GM19240 (cell line): ENCODE measurements at regions not wholly inside any gene's neighbourhood (a gene's known extent, or its start where the extent isn't known, plus 50 kb on each side); places are given as distances from the start of the nearest gene placed in this dataset.

ENCODE experiments used
- DNase-seq: peaks from one replicate; pipeline ENCODE4 v3.0.0; 2011; ENCODE audit warnings: low spot score; ENCODE audit not compliant: insufficient read length

DNA sequence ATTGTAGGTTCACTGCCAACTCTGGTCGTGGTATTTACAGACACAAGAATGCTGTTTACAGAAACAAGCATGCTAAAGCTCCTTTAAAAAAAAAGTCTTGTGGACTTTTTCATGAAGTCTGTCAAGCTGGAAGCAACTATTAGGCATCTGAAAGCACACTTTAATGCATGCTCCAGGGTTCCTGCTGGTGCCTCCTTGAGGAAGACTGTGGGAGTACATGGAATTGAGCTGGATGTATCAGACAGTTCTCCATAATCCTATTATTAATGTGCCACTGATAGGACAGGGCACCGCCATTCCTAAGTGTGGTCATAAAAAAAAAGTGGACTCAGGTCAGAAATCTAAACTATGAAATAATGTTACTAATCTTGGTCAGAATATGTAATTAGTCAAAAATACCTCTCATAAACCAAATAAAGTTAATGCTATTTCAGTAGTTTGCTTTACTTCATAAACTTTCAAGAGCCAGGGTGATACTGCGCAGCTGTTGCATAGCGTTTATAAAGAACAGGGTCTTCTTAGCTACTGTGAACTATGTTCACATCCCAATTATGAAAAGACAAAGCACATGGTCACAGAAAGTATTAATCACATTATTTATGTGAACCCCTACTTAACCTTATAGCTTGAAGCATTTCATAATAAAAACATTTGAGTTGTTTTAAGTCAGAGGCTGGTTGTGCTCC, 390.8 kb upstream of the PTGER4 start:
- no peak for DNase-seq

DNA sequence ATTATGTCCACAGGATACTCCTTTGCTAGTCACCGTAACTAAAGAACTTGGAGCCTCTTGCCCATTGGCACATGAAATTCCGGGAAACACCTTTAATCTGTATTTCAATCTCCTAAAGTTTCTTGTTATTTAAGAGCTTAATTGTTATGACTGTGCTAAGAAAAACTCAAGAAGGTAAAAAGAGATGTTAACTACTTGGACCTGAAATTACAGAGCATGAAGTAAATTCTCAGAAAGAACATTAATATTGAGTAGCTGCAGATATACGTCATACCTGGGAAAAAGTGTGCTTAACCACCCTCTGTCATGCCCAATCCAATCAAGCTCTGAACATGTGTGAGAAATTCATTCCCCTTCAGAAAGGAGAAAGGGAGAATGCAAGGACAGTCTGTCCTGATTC, 394.9 kb upstream of the PTGER4 start:
- DNase-seq = no peak

DNA sequence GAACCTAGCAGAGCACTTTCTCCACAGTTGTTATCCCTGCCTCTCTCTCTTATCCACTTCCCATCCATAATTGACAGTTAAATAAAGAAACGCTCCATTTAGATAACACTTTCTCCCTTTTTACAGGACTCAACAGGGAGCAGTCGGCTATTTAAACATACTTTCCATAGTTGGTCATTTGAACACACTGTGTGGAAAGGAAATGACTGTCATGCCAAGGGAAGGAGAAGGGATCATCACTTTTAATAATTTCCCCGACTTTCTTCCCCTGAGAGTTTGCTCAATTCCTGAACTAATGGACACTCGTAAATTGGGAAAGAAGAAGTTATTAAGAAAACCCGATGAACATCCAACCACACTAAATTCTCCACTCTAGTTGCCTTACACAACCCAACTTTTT, 400.8 kb upstream of the PTGER4 start:
- no peak for DNase-seq

DNA sequence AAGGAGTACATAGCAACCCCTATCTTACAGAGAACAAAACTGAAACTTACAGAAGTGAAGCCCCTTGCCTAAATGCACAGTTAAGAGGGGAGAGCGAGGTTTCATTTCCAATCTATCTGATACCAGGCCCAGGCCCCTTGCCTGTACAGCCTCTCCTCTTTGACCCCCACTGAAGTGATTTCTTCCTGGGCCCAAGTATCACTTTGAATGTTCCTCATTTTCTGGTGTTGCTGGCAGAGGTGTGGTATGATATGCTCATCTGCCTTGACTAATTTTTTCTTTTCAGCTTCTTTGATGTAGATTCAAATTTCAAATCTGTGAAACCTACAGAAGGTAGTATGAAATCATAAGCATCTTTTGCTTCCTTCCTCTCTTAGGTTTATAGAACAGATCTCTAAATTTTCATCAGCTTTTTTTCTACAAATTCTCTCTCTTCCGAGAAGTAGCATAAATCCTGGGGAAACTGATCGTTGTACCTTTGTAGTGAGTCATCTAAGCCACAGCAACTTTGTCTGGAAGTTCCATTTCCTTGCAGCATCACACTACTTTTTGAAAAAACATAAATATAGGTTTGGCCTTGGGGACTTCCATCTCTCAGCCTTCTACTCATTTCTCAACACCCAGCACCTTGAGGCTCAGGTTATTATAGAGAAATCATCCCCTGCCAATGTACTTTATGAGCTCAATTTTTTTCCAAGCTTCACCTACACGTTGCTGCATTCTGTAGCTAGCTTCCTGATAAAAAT, 402.4 kb upstream of the PTGER4 start:
- no peak for DNase-seq

DNA sequence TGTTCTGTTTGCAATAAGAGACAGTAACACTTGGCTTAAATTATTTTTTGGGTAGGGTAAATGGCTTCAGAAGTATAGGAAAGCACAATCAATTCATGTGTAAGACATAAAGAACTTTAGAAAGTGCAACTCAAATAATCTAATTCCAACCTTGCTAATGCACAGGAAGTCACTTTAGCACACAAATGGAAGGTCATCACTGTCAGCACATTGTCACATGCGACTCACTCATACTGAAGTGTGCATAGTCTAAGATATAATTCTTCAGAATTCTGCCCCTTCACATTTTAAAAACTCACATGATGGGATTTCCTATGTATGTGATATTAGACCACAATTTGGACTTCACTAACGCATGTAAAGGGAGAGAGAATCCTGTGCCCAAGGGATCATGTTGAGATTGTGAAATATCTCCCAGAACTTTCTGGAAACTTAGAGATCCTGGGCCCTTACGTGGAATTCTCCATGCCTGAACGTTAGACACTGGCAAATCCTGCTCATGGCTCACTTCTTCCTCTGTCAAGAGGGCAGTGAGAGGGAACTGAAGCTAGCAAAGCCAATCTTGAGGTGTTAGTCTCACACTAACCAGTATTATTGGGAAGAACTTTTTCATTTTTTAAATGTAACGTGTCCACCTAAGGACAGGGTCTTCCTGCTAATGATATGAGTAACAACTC, 403.2 kb upstream of the PTGER4 start:
- DNase-seq = no peak

DNA sequence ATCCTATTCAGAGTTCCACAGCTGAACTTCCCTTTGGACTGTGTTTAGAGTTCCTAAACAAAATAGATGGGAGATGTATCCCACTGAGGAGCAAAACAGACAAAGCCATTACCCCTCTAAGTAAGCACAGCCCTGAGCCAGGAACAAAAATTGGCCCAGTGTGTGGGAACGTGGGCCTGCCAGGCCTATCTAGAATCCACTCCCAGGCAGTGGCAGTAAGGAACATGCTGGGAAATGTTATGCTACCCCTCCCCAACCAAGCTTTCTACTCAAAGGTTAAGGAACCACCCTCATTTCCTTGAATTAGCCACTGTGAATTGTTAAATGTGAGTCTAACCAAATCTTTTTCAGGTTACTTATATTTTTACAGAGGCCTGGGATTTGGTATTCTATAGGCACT, 405.1 kb upstream of the PTGER4 start:
- no peak for DNase-seq

DNA sequence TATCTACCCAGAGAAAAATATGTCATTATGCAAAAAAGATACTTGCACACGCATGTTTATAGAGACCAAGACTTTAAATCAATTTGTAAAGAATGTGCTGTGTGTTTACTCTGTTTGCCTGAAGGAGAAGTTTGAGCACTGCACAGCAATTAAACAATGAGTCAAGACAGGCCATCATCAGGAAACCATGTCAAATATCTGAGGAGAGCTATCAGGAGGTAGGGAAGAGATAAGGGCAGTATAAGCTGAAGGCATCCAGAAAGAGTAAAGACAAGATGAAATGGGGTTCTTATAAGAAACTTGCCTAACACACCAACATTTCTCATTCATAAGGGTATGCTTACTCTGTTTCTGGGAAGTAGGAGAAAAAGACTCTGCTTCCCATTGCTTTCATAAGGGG, 405.8 kb upstream of the PTGER4 start:
- DNase-seq = no peak

DNA sequence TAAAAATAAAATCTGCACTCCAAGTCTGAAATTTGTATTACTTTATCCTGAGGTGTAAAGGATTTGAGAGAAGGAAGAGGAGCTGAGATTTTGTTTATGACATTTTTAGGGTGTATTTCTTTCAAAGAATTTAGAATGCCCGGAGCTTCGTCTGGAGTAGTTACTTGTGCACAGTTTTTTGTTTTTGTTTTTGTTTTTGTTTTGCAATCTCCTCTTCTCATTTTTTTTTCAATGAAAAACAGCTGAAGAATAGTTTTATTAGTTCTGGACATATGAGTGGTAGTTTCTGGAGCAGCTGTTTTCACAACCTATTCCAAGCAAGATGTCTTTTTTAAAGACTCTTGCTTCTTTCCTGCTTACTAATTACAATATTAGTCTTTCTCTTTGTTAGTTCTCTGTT, 408.2 kb upstream of the PTGER4 start:
- no peak for DNase-seq

DNA sequence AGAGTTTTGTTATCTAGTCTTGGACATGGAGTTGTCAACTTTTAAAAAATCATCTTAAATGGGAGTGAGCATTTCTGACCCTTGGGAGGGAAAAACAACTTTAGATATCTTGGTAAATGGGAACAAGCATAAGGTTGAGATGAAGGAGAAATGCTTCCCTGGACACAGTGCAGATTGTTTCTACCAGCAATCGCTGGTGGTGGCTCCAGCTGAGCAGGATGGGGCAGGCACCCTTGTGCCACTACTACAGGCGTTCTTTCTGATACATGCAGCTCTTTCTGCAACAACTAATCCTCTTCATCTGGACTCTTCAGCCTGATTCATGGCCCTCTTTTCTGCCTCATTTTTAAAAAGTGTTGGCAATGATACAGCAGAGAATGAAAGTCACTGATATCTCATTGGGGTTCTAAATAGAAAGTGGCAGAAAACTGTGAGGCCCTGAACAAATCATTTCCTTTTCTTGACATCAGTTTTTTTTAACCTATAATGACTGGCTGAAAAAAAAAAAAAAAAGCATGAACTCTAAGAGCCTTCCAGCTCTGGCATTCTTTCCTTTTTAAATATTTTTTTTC, 409.4 kb upstream of the PTGER4 start:
- no peak for DNase-seq

DNA sequence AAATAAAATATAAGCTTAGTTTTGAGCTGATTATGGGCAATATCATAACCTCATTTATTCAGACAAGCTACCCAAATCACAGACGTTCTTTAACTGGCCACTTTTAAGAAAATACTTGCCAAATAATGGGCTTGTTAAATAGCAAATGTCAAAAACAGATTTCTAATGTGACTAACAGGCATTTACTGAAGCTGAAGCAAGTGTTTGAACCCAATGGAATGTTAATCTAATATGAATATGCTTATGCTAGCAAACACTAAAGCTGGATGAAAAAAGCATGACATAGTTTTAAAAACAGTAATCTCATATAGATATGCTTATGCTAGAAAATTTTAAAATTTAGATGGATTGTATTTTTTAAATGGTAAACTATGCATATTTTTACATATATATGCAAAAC, 411.6 kb upstream of the PTGER4 start:
- no peak for DNase-seq

DNA sequence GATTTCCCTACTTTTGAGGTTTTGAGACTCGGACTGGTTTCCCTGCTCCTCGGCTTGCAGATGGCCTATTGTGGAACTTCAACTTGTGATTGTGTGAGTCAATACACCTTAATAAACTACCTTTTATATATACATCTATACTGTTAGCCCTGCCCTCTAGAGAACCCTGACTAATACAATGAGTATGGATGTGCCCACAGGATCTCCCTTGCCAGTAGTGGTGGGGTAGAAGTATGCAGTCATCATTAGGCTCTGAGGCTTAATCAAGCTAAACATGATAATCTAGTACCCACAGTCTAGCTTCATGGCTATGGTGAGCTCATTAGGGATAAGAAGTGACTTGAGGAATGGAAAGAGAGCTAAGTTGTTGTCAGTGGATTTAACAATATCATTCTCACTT, 412.8 kb upstream of the PTGER4 start:
- DNase-seq = no peak

DNA sequence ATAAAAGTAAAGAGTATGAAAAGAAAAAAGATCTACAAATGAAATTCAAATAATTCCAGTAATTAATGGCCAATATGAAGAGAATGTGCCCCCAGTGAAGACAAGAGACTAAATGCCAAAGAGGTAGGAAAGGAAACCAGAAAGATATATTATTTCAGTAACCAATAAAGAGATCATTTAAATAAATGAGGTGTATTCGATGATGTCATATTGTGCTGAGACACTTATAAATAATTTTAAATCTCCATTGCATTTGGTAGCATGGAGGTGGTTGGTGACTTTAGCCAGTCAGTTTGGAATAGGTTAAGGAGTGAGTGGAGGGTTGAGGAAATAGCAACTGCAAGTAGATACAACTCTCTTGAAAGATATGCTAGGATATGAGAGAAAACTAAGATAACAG, 417.7 kb upstream of the PTGER4 start:
- no peak for DNase-seq

DNA sequence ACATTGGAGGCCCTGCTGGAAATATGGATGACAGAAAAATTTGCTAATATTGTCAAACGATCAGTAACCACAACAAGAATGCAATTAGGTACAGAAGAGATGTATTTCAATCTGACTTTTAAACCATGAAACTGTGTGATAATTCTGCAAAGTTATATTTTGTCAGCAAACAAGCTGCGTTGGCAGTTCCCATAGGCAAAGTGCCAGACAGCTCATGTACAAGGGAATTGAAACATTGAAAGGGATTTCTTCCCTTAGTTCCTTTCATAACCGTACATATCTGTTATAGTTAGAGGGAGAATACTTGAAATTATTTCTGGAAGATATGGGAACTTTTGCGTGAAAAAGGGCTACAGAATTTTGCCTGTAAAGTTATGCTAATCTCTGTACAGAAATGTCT, 419.4 kb upstream of the PTGER4 start:
- no peak for DNase-seq

DNA sequence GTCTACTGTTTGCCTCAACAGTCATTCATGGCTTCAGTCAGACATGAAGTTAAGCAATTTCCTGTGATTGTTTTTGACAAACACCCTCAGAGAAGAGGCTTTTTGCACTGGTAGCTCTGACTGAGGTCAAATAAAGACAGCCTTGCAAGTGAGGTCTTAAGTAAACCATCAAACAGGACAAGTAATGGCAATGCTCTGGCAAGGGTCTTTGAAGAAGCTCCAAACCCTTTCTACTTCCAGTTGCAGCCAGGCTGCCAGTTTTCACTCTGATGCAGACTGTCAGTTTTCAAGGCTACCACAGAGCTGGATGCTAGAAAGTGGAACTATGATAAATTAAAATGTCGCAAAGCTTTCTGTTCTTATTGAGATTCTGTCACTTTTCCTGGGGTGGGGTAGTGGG, 421.5 kb upstream of the PTGER4 start:
- DNase-seq = no peak

DNA sequence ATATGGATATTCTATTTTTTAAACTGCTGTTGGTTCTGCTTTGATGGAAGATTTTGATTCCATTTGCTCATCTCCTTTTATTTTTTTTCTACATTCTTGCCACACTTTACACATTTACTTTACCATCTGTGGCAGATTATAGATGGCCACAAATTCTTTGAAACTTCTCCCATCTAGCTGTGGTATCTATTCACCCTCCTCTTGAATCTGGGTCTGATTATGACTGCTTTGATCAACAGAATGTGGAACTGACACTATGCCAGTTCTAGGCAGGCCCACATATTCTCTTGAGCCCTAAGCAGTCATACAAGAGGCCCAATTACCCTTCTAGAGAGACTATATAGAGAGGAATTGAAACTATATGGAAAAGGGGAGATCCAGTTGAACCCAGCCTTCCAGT, 439.0 kb upstream of the PTGER4 start:
- no peak for DNase-seq

DNA sequence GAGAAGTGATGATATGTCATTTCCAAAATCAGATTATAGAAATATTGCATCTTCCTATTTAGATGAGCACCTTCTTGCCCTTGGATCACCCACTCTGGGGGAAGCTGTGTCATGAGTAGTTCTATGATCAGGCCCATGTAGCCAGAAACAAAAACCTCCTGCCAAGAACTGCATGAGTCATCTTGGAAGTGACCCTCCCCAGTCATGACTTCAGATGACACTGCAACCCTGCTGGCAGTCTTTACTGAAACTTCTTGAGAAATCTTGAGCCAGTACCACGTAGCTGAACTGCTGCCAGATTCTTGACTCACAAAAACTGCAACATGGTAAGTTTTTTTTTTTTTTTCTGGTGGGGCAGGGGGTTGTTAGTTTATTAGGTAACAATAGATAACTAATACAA, 439.6 kb upstream of the PTGER4 start:
- no peak for DNase-seq

DNA sequence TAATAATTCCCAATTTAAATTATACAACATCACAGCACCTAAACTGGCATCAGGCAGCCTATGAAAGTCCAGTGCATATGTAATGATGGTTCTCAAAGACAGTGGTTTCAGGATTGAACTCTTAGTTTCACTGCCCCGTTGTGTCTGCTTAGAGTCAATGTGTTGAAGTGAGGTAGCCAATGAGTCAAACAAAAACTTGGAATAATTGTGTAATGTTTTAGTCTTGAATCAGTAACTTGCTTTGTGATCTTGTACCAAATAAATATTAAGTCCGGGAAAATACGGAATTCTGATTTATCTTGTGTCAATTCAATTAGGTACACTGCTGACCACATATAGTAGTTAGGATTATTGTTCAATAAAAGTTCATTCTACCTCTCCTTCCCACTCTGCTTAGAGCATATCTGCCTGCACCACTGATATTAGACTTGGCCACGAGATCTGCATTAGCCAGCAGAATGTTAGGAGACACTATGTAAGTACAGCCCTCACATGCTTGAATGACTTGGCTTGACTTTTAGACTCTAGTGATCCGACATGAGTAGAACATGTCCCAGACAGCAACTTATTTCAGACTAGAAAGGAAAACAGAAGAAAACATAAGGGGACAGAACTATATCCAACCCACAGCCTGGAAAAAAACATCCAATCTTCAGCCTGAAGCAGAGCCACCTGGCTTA, 441.5 kb upstream of the PTGER4 start:
- DNase-seq = no peak

DNA sequence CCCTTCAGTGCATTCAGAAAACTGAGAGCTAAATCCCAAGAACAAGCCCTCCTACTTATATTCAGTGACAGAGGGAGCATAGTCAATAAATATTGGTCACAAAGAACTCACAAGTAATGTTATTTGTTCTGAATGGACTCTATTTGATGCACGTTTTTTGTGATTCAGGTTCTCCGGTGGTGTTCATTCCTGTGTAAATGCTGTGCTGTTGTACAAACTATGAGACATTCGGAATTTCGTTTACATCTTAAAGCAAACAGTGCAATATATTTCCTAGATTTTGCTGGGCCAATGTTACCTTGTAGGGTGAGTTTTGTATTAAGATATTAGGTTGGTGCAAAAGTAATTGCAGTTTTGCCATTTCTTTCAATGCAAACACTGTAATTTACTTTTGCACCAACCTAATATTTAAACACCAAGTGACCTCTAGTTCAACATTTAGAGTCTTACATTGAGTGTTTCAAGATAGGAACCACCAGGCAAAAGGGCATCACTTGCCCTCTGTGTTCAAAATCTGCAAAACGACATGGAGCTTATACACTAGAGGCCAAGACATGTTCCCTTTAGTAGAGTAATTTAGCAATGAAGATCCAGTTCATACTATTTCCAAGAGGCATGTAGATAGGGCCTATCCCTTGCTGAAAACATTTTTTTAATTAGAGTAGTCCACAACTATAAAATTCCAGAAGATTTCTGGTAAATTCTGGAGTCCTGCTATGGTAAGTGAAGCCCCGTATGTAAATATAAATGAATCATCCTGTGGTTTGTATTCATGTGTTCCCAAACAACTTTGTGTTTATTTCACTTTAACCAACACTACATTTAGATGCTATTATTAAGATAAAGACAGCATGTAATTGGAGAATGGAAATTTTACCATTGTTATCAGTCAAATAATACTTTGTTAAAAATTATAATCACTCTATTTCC, 444.0 kb upstream of the PTGER4 start:
- DNase-seq = no peak

DNA sequence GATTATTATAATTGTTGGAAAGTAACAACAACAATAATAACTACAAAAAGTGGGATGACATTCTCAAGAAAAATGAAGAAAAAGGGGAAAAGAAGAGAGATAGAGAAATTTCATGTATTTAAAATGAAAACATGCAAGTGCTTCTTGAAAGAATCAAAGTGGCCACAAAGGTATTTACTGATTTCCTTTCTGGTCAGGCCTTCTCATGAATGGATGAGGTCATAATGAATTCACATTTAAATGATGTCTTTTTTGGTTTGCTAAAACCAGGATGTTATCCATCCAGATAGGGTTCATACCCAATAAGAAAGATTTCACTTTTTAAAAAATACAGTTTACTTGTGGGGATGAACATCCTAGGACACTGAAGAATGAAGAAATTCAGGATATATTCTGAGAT, 446.4 kb upstream of the PTGER4 start:
- DNase-seq = no peak

DNA sequence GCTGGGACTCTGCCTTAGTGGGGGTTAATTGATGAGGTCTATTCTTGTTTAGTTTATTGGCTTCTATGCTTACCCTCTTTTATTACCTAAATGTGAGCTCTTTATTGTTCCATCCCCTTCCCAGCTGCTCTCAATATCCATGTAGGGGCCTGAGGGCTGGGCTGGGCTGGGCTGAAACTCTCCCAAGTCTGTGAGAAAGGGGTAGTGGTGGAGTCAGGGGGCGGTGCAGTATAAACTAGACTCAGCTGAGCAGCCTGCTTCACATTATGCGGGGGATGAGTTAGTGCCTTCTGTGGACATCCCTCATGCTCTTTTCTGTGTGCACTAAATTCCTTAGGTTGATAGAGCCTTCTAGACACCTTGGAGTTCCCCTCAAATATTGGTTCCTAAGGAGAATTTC, 451.8 kb upstream of the PTGER4 start:
- DNase-seq = no peak

DNA sequence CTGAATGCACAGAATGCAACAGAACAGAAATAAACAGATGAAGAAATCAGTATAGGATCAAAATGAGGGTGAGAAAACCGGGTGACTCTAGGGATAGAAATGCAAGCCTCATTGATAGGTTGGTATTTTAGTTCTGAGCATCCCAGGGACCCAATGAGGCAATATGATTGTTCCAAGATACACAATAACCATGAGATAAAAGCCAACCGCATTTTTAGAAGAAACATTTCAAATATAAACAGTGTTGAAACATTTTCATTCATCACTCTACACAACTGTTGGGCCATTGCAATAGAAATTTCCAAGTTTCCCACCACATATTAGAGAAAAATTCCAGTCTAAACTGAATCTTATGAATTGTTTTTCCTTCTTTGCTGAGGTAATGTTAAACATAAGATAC, 452.3 kb upstream of the PTGER4 start:
- DNase-seq = no peak
